HEK293 (cell line): ENCODE measurements at regions not wholly inside any gene's neighbourhood (a gene's known extent, or its start where the extent isn't known, plus 50 kb on each side); places are given as distances from the start of the nearest gene placed in this dataset.

Source experiments
- CTCF ChIA-PET: fragments of 350-600 bp; formaldehyde crosslinking; extraction: SDS; loops from one replicate; lab custom pipeline; 2021; ENCODE audit warnings: antibody characterized with exemption; lab: Yijun Ruan, JAX
- POLR2A ChIA-PET: fragments of 300-600 bp; formaldehyde crosslinking; extraction: SDS; loops from one replicate; lab custom pipeline; 2020; ENCODE audit warnings: antibody characterized with exemption, inconsistent platforms; lab: Yijun Ruan, JAX
- H3K27ac ChIP-seq: fragments of 200-500 bp; sonication (Bioruptor generic); 2 replicates; pipeline ENCODE4 v1.5.1; 2014; ENCODE audit warnings: low read depth, low read length, control low read depth, inconsistent platforms; ENCODE audit errors: extremely low read depth
- H3K36me3 ChIP-seq, 2 experiments: fragments of 200-500 bp in 1 of 2; sonication (Bioruptor generic) in 1 of 2; 1 replicate in 1 of 2; 2 replicates in 1 of 2; pipeline ENCODE4 v1.5.1; 2014 to 2017; ENCODE audit warnings: inconsistent platforms in 2 of 2, low read length in 2 of 2; ENCODE audit not compliant: control insufficient read depth in 2 of 2, insufficient read depth in 1 of 2
- H3K4me1 ChIP-seq: fragments of 200-500 bp; sonication (Bioruptor generic); 2 replicates; pipeline ENCODE4 v1.5.1; 2014; ENCODE audit warnings: mild to moderate bottlenecking, low read length, inconsistent platforms; ENCODE audit not compliant: control insufficient read depth, insufficient read depth
- H3K4me3 ChIP-seq: 2 replicates; pipeline ENCODE4 v1.5.1; 2011; ENCODE audit warnings: low read depth, mild to moderate bottlenecking, control low read depth, low read length, moderate library complexity
- H3K9me3 ChIP-seq: fragments of 200-500 bp; sonication (Bioruptor generic); 2 replicates; pipeline ENCODE4 v1.5.1; 2014; ENCODE audit warnings: low read depth, low read length, inconsistent platforms; ENCODE audit not compliant: control insufficient read depth, insufficient read depth
- HIC1 ChIP-seq: fragments of 450-650 bp; formaldehyde crosslinking; IDR thresholded peaks from 2 replicates; pipeline ENCODE4 v1.5.1; 2016; ENCODE audit warnings: missing biosample characterization, missing genetic modification characterization
- KLF10 ChIP-seq: fragments of 450-650 bp; IDR thresholded peaks from 2 replicates; pipeline ENCODE4 v1.5.1; 2018; ENCODE audit warnings: missing biosample characterization, mild to moderate bottlenecking, missing genetic modification characterization
- KLF9 ChIP-seq: fragments of 450-650 bp; formaldehyde crosslinking; IDR thresholded peaks from 2 replicates; pipeline ENCODE4 v1.5.1; 2016; ENCODE audit warnings: missing biosample characterization, missing genetic modification characterization, low read depth
- MEIS1 ChIP-seq: sonication (generic); formaldehyde crosslinking; IDR thresholded peaks from 2 replicates; pipeline ENCODE4 v1.8.1; 2022; ENCODE audit warnings: missing genetic modification reagents, mild to moderate bottlenecking, borderline replicate concordance
- PRDM1 ChIP-seq: fragments of 450-650 bp; formaldehyde crosslinking; IDR thresholded peaks from 2 replicates; pipeline ENCODE4; 2016; ENCODE audit warnings: missing biosample characterization, missing genetic modification characterization
- SCRT2 ChIP-seq: fragments of 450-650 bp; formaldehyde crosslinking; IDR thresholded peaks from 2 replicates; pipeline ENCODE4 v1.5.1; 2016; ENCODE audit warnings: missing biosample characterization, missing genetic modification characterization
- TCF7L2 ChIP-seq: IDR thresholded peaks from 2 replicates; pipeline ENCODE4 v1.6.1; 2011; ENCODE audit warnings: low read depth, mild to moderate bottlenecking, inconsistent platforms, low read length, moderate library complexity, borderline replicate concordance
- YY2 ChIP-seq: fragments of 450-650 bp; formaldehyde crosslinking; IDR thresholded peaks from 2 replicates; pipeline ENCODE4 v1.5.1; 2016; ENCODE audit warnings: missing biosample characterization, missing genetic modification characterization
- ZBTB1 ChIP-seq: fragments of 450-650 bp; formaldehyde crosslinking; IDR thresholded peaks from 2 replicates; pipeline ENCODE4 v1.5.1; 2016; ENCODE audit warnings: missing biosample characterization, missing genetic modification characterization
- ZNF214 ChIP-seq: fragments of 450-650 bp; formaldehyde crosslinking; IDR thresholded peaks from 2 replicates; pipeline ENCODE4 v1.5.1; 2017; ENCODE audit warnings: missing biosample characterization, mild to moderate bottlenecking, missing genetic modification characterization, borderline replicate concordance
- ZNF223 ChIP-seq: fragments of 450-650 bp; formaldehyde crosslinking; IDR thresholded peaks from 2 replicates; pipeline ENCODE4 v1.5.1; 2016; ENCODE audit warnings: missing biosample characterization, missing genetic modification characterization
- ZNF280C ChIP-seq: fragments of 450-650 bp; formaldehyde crosslinking; IDR thresholded peaks from 2 replicates; pipeline ENCODE4 v1.5.1; 2016; ENCODE audit warnings: missing biosample characterization, missing genetic modification characterization
- ZNF302 ChIP-seq: fragments of 450-650 bp; formaldehyde crosslinking; IDR thresholded peaks from 2 replicates; pipeline ENCODE4 v1.5.1; 2016; ENCODE audit warnings: missing biosample characterization, missing genetic modification characterization, low read depth
- ZNF404 ChIP-seq: fragments of 450-650 bp; formaldehyde crosslinking; IDR thresholded peaks from 2 replicates; pipeline ENCODE4 v1.5.1; 2017; ENCODE audit warnings: missing biosample characterization, missing genetic modification characterization
- ZNF473 ChIP-seq: fragments of 450-650 bp; formaldehyde crosslinking; IDR thresholded peaks from 2 replicates; pipeline ENCODE4 v1.5.1; 2017; ENCODE audit warnings: missing biosample characterization, missing genetic modification characterization
- ZNF510 ChIP-seq: fragments of 450-650 bp; formaldehyde crosslinking; IDR thresholded peaks from 2 replicates; pipeline ENCODE4 v1.5.1; 2018; ENCODE audit warnings: mild to moderate bottlenecking, missing genetic modification characterization, missing biosample characterization; ENCODE audit not compliant: insufficient replicate concordance
- ZNF530 ChIP-seq: fragments of 450-650 bp; formaldehyde crosslinking; IDR thresholded peaks from 2 replicates; pipeline ENCODE4 v1.5.1; 2016; ENCODE audit warnings: low read depth, missing biosample characterization, missing genetic modification characterization
- ZNF544 ChIP-seq: fragments of 450-650 bp; formaldehyde crosslinking; IDR thresholded peaks from 2 replicates; pipeline ENCODE4 v1.5.0; 2017; ENCODE audit warnings: missing biosample characterization, missing genetic modification characterization
- ZNF660 ChIP-seq: fragments of 450-650 bp; IDR thresholded peaks from 2 replicates; pipeline ENCODE4 v1.5.1; 2018; ENCODE audit warnings: missing biosample characterization, mild to moderate bottlenecking, missing genetic modification characterization
- ZNF670 ChIP-seq: fragments of 450-650 bp; formaldehyde crosslinking; IDR thresholded peaks from 2 replicates; pipeline ENCODE4 v1.5.1; 2016; ENCODE audit warnings: missing biosample characterization, missing genetic modification characterization, low read depth
- ZSCAN23 ChIP-seq: fragments of 450-650 bp; formaldehyde crosslinking; IDR thresholded peaks from 2 replicates; pipeline ENCODE4 v1.5.1; 2016; ENCODE audit warnings: missing biosample characterization, missing genetic modification characterization

- CTCF ChIA-PET = interaction anchor here (0.7 kb wide), 1 partner anchor 141 kb away, joined by 4 read pairs; no protein-coding TSS in a partner anchor
- POLR2A ChIA-PET = interaction anchor here (1.2 kb wide), 1 partner anchor 23 kb away, joined by 3 read pairs; no protein-coding TSS in a partner anchor
- H3K4me3 ChIP-seq = no peak overlapping the region
- no peaks in the 10 kb centered on the region for H3K9me3 ChIP-seq
- no peak overlapping the region for H3K27ac ChIP-seq
- no peaks in the 10 kb centered on the region for H3K36me3 ChIP-seq
- no peaks in the 10 kb centered on the region for H3K4me1 ChIP-seq
- TF ChIP-seq TCF7L2 = no peak
- no peak for TF ChIP-seq ZNF544
- TF ChIP-seq ZNF223 (tag by site-specific recombination) = no peak
- TF ChIP-seq KLF10 (tag by site-specific recombination) = no peak
- no peak for TF ChIP-seq HIC1 (tag by site-specific recombination)
Observed at GRCh38 chr4:54543088-54543795, 114.5 kb upstream of the KIT start.

- no peaks in the 10 kb centered on the region for H3K36me3 ChIP-seq
- H3K9me3 ChIP-seq = no peaks in the 10 kb centered on the region
- no peak overlapping the region for H3K27ac ChIP-seq
- no peaks in the 10 kb centered on the region for H3K4me1 ChIP-seq
- POLR2A ChIA-PET = no interaction called here
- CTCF ChIA-PET = interaction anchor here (0.6 kb wide), 1 partner anchor 79 kb away, joined by 3 read pairs; no protein-coding TSS in a partner anchor
- H3K4me3 ChIP-seq = no peak overlapping the region
- TF ChIP-seq ZBTB1 (tag by site-specific recombination) = no peak
- no peak for TF ChIP-seq ZNF530
- no peak for TF ChIP-seq SCRT2
- no peak for TF ChIP-seq ZNF214 (tag by site-specific recombination)
- TF ChIP-seq ZNF660 = no peak
- TF ChIP-seq PRDM1 (tag by site-specific recombination) = no peak
- TF ChIP-seq MEIS1 (CRISPR knock-in tag) = no peak
- TF ChIP-seq ZNF473 (tag by site-specific recombination) = no peak
- TF ChIP-seq ZNF404 (tag by site-specific recombination) = no peak
- no peak for TF ChIP-seq ZNF510 (tag by site-specific recombination)
- TF ChIP-seq KLF9 (tag by site-specific recombination) = no peak
- TF ChIP-seq ZNF280C (tag by site-specific recombination) = no peak
- no peak for TF ChIP-seq ZNF302
- no peak for TF ChIP-seq ZNF670 (tag by site-specific recombination)
- no peak for TF ChIP-seq YY2 (tag by site-specific recombination)
- TF ChIP-seq ZSCAN23 (tag by site-specific recombination) = no peak
Observed at GRCh38 chr4:54545663-54546424, 111.9 kb upstream of the KIT start.
